WTC11 (cell line): ENCODE measurements at regions not wholly inside any gene's neighbourhood (a gene's known extent, or its start where the extent isn't known, plus 50 kb on each side); places are given as distances from the start of the nearest gene placed in this dataset.

Experiments
- ATAC-seq: fragments of 200-7000 bp; cut with Tn5 transposase; 2 replicates; pipeline ENCODE4 v1.10.0; 2021; ENCODE audit warnings: mild to moderate bottlenecking, moderate library complexity
- CTCF ChIA-PET: fragments of 300-600 bp; sonication (Branson Sonifier 250); formaldehyde crosslinking; loops from one replicate; lab custom pipeline; 2021; ENCODE audit warnings: antibody characterized with exemption; lab: Charles Lee
- POLR2A ChIA-PET: fragments of 350-600 bp; sonication (Branson Sonifier 250); formaldehyde crosslinking; loops from one replicate; lab custom pipeline; 2021; ENCODE audit warnings: antibody characterized with exemption; lab: Charles Lee
- DNase-seq: peaks from one replicate; pipeline ENCODE4 v3.0.0; 2021; ENCODE audit warnings: low spot score
- H3K27ac Mint-ChIP-seq: 2 replicates; pipeline ENCODE4 v1.8.0; 2021; ENCODE audit warnings: mixed read lengths
- H3K27me3 Mint-ChIP-seq: 2 replicates; pipeline ENCODE4 v1.8.0; 2021; ENCODE audit warnings: low read depth, mild to moderate bottlenecking, moderate library complexity, mixed read lengths
- H3K36me3 Mint-ChIP-seq: 2 replicates; pipeline ENCODE4 v1.8.0; 2021; ENCODE audit warnings: mixed read lengths
- H3K4me1 Mint-ChIP-seq: 2 replicates; pipeline ENCODE4 v1.8.0; 2022; ENCODE audit warnings: mixed read lengths
- H3K4me3 Mint-ChIP-seq: 2 replicates; pipeline ENCODE4 v1.8.0; 2021; ENCODE audit warnings: mild to moderate bottlenecking, moderate library complexity, mixed read lengths
- H3K9me3 Mint-ChIP-seq: 2 replicates; pipeline ENCODE4 v1.8.0; 2021; ENCODE audit warnings: mixed read lengths
- ATF2 ChIP-seq: sonication (generic); formaldehyde crosslinking; IDR thresholded peaks from 2 replicates; pipeline ENCODE4 v1.8.1; 2022; ENCODE audit warnings: low read depth, missing genetic modification reagents, borderline replicate concordance
- CBFB ChIP-seq: sonication (generic); formaldehyde crosslinking; IDR thresholded peaks from 2 replicates; pipeline ENCODE4 v1.8.1; 2022; ENCODE audit warnings: mild to moderate bottlenecking, low read depth, missing genetic modification reagents
- ERG ChIP-seq: fragments of 250-450 bp; sonication (Bioruptor Pico); IDR thresholded peaks from 2 replicates; pipeline ENCODE4 v1.8.0; 2021; ENCODE audit warnings: mild to moderate bottlenecking
- ESRRA ChIP-seq: sonication (generic); formaldehyde crosslinking; IDR thresholded peaks from 2 replicates; pipeline ENCODE4 v1.8.1; 2022; ENCODE audit warnings: mild to moderate bottlenecking, missing genetic modification reagents, borderline replicate concordance
- FOXJ3 ChIP-seq: sonication (generic); formaldehyde crosslinking; IDR thresholded peaks from 2 replicates; pipeline ENCODE4 v1.9.0; 2021; ENCODE audit warnings: missing genetic modification reagents, mild to moderate bottlenecking, borderline replicate concordance
- FOXK1 ChIP-seq: sonication (generic); formaldehyde crosslinking; IDR thresholded peaks from 2 replicates; pipeline ENCODE4 v1.8.0; 2022; ENCODE audit warnings: mild to moderate bottlenecking, moderate library complexity, missing genetic modification reagents
- FOXP4 ChIP-seq: sonication (generic); formaldehyde crosslinking; IDR thresholded peaks from 2 replicates; pipeline ENCODE4 v1.8.0; 2022; ENCODE audit warnings: mild to moderate bottlenecking, missing genetic modification reagents
- KAT7 ChIP-seq: sonication (generic); formaldehyde crosslinking; IDR thresholded peaks from 2 replicates; pipeline ENCODE4 v1.8.1; 2023; ENCODE audit warnings: missing genetic modification reagents, mild to moderate bottlenecking, borderline replicate concordance
- NFATC4 ChIP-seq: fragments of 250-450 bp; sonication (Bioruptor Pico); IDR thresholded peaks from 2 replicates; pipeline ENCODE4 v1.9.0; 2021; ENCODE audit warnings: mild to moderate bottlenecking
- NFYB ChIP-seq: sonication (generic); formaldehyde crosslinking; conservative IDR thresholded peaks from 2 replicates; pipeline ENCODE4 v1.8.0; 2022; ENCODE audit warnings: low read depth, missing genetic modification reagents
- OVOL2 ChIP-seq: fragments of 250-450 bp; sonication (Bioruptor Pico); IDR thresholded peaks from 2 replicates; pipeline ENCODE4 v1.9.0; 2021; ENCODE audit warnings: mild to moderate bottlenecking, borderline replicate concordance
- PRRX2 ChIP-seq: fragments of 250-450 bp; sonication (Bioruptor Pico); IDR thresholded peaks from 2 replicates; pipeline ENCODE4 v1.8.0; 2021; ENCODE audit warnings: mild to moderate bottlenecking
- TP53 ChIP-seq: sonication (generic); formaldehyde crosslinking; IDR thresholded peaks from 2 replicates; pipeline ENCODE4 v1.8.1; 2023; ENCODE audit warnings: mild to moderate bottlenecking, missing genetic modification reagents
- ZMAT4 ChIP-seq: fragments of 250-450 bp; sonication (Bioruptor Pico); IDR thresholded peaks from 2 replicates; pipeline ENCODE4 v1.9.0; 2021; ENCODE audit warnings: mild to moderate bottlenecking
- ZNF416 ChIP-seq: fragments of 250-450 bp; sonication (Bioruptor Pico); IDR thresholded peaks from 2 replicates; pipeline ENCODE4 v1.9.0; 2021; ENCODE audit warnings: mild to moderate bottlenecking, inconsistent platforms
- ZNF423 ChIP-seq: fragments of 250-450 bp; sonication (Bioruptor Pico); IDR thresholded peaks from 2 replicates; pipeline ENCODE4 v2.1.2; 2022; ENCODE audit warnings: mild to moderate bottlenecking, moderate library complexity
- ZNF512 ChIP-seq: sonication (generic); formaldehyde crosslinking; IDR thresholded peaks from 2 replicates; pipeline ENCODE4 v1.8.1; 2022; ENCODE audit warnings: missing genetic modification reagents, borderline replicate concordance
- TF ChIP-seq, protein P1 (sequence below): fragments of 200-600 bp; IDR thresholded peaks from 2 replicates; pipeline ENCODE4 v1.8.0; 2022; ENCODE audit warnings: antibody characterized with exemption
- TF ChIP-seq, protein P2 (sequence below): sonication (generic); formaldehyde crosslinking; conservative IDR thresholded peaks from 2 replicates; pipeline ENCODE4 v1.8.1; 2022; ENCODE audit warnings: mild to moderate bottlenecking, missing genetic modification reagents

- Mint-ChIP-seq H3K4me1 (no peaks in the 10 kb centered on the region), H3K4me3 (no peak overlapping the region), H3K27me3 (peaks cover 4% of the 10 kb centered on the region; the same call in 1 of the 2 replicates), H3K27ac (no peak overlapping the region), H3K36me3 (peaks cover 28% of the 10 kb centered on the region), H3K9me3 (peaks cover 35% of the 10 kb centered on the region)
- TF ChIP-seq TP53 (CRISPR knock-in tag) = no peak
- TF ChIP-seq NFYB = no peak
- no peak for TF ChIP-seq ESRRA (CRISPR knock-in tag)
- no peak for TF ChIP-seq CBFB
- no peak for TF ChIP-seq PRRX2 (CRISPR knock-in tag)
- TF ChIP-seq, protein P1, sequence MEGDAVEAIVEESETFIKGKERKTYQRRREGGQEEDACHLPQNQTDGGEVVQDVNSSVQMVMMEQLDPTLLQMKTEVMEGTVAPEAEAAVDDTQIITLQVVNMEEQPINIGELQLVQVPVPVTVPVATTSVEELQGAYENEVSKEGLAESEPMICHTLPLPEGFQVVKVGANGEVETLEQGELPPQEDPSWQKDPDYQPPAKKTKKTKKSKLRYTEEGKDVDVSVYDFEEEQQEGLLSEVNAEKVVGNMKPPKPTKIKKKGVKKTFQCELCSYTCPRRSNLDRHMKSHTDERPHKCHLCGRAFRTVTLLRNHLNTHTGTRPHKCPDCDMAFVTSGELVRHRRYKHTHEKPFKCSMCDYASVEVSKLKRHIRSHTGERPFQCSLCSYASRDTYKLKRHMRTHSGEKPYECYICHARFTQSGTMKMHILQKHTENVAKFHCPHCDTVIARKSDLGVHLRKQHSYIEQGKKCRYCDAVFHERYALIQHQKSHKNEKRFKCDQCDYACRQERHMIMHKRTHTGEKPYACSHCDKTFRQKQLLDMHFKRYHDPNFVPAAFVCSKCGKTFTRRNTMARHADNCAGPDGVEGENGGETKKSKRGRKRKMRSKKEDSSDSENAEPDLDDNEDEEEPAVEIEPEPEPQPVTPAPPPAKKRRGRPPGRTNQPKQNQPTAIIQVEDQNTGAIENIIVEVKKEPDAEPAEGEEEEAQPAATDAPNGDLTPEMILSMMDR = no peak
- TF ChIP-seq ZNF512 (CRISPR knock-in tag) = no peak
- TF ChIP-seq ZNF416 (CRISPR knock-in tag) = no peak
- TF ChIP-seq ATF2 (CRISPR knock-in tag) = no peak
- TF ChIP-seq, protein P2, sequence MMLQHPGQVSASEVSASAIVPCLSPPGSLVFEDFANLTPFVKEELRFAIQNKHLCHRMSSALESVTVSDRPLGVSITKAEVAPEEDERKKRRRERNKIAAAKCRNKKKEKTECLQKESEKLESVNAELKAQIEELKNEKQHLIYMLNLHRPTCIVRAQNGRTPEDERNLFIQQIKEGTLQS = no peak
- no peak for TF ChIP-seq ZNF423 (CRISPR knock-in tag)
- no peak for TF ChIP-seq KAT7 (CRISPR knock-in tag)
- no peak for TF ChIP-seq FOXJ3 (CRISPR knock-in tag)
- TF ChIP-seq FOXK1 (CRISPR knock-in tag) = no peak
- no peak for TF ChIP-seq OVOL2 (CRISPR knock-in tag)
- TF ChIP-seq ERG (CRISPR knock-in tag) = no peak
- no peak for TF ChIP-seq FOXP4 (CRISPR knock-in tag)
- TF ChIP-seq NFATC4 = no peak
- no peak for TF ChIP-seq ZMAT4 (CRISPR knock-in tag)
- ATAC-seq = no peak
- ChIA-PET POLR2A (interaction anchor here (0.6 kb wide), 1 partner anchor 48 kb away, joined by 3 read pairs; no protein-coding TSS in a partner anchor), CTCF (no interaction called here)
- DNase-seq = no peak
Observed at GRCh38 chr2:82089518-82089917, 1785.0 kb upstream of the LRRTM1 start.
